ENCODE measurements at regions not wholly inside any gene's neighbourhood (a gene's known extent, or its start where the extent isn't known, plus 50 kb on each side); places are given as distances from the start of the nearest gene placed in this dataset.

GRCh38 chr7:41612798-41613197 lies 90.1 kb downstream of the INHBA start:
- Histone ChIP-seq H3K27me3 (no peaks in the 10 kb centered on the region), H3K9me3 (no peaks in the 10 kb centered on the region), H3K36me3 (no peaks in the 10 kb centered on the region), H3K27ac (no peak overlapping the region), H3K4me3 (no peak overlapping the region), H3K4me1 (ENCODE audit: insufficient read depth) (no peaks in the 10 kb centered on the region)
- TF ChIP-seq EP300 (IDR thresholded peaks at IDR 0.05) (no peak), CTCF (IDR thresholded peaks at IDR 0.05) (no peak), POLR2A (IDR thresholded peaks at IDR 0.05) (no peak)
- no peak for DNase-seq
- intact Hi-C loops (cut with DNase I): no loop called here
- 92 to 94% (median 93%) methylated on average over 2 of the region's 2 CpGs for WGBS, 3 donors

- 87 to 93% (median 90%) methylated on average over 4 of the region's 4 CpGs for WGBS, 3 donors
- H3K4me3 ChIP-seq: no peak overlapping the region
- DNase-seq: no peak
- no peaks in the 10 kb centered on the region for H3K36me3 ChIP-seq
- H3K4me1 ChIP-seq (ENCODE audit: insufficient read depth): no peaks in the 10 kb centered on the region
- H3K9me3 ChIP-seq: no peaks in the 10 kb centered on the region
- H3K27ac ChIP-seq: no peak overlapping the region
- H3K27me3 ChIP-seq: no peaks in the 10 kb centered on the region
- intact Hi-C loops (cut with DNase I): no loop called here
- TF ChIP-seq EP300 (IDR thresholded peaks at IDR 0.05) (no peak), POLR2A (IDR thresholded peaks at IDR 0.05) (no peak), CTCF (IDR thresholded peaks at IDR 0.05) (no peak)
These were observed 90.5 kb downstream of the INHBA start for GRCh38 chr7:41612386-41612785.

- H3K9me3 ChIP-seq: no peaks in the 10 kb centered on the region
- no peak for DNase-seq
- intact Hi-C loops (cut with DNase I): no loop called here
- H3K4me3 ChIP-seq: no peak overlapping the region
- H3K36me3 ChIP-seq: no peaks in the 10 kb centered on the region
- H3K4me1 ChIP-seq (ENCODE audit: insufficient read depth): no peaks in the 10 kb centered on the region
- H3K27ac ChIP-seq: no peak overlapping the region
- 55 to 78% (median 64%) methylated on average over 2 of the region's 2 CpGs for WGBS, 3 donors
- H3K27me3 ChIP-seq: no peaks in the 10 kb centered on the region
- no peak for TF ChIP-seq POLR2A (IDR thresholded peaks at IDR 0.05)
- TF ChIP-seq EP300 (IDR thresholded peaks at IDR 0.05): no peak
- TF ChIP-seq CTCF (IDR thresholded peaks at IDR 0.05): no peak
These were observed 94.4 kb downstream of the INHBA start for GRCh38 chr7:41608447-41608846.

- Histone ChIP-seq H3K4me3 (no peak overlapping the region), H3K36me3 (no peaks in the 10 kb centered on the region), H3K27me3 (no peaks in the 10 kb centered on the region), H3K9me3 (no peaks in the 10 kb centered on the region), H3K4me1 (ENCODE audit: insufficient read depth) (no peaks in the 10 kb centered on the region), H3K27ac (no peak overlapping the region)
- WGBS, 3 donors: 85 to 97% (median 94%) methylated on average over 1 of the region's 1 CpG
- intact Hi-C loops (cut with DNase I): no loop called here
- TF ChIP-seq POLR2A (IDR thresholded peaks at IDR 0.05): no peak
- TF ChIP-seq EP300 (IDR thresholded peaks at IDR 0.05): no peak
- no peak for TF ChIP-seq CTCF (IDR thresholded peaks at IDR 0.05)
- DNase-seq: no peak
These were observed 98.9 kb downstream of the INHBA start for GRCh38 chr7:41603985-41604384.

GRCh38 chr7:41599760-41600159 lies 103.1 kb downstream of the INHBA start:
- H3K4me3 ChIP-seq: no peak overlapping the region
- peaks cover 0 to 2% of the 10 kb centered on the region in 2 donors for H3K9me3 ChIP-seq
- no peaks in the 10 kb centered on the region for H3K36me3 ChIP-seq
- WGBS, 3 donors: 67 to 70% (median 68%) methylated on average over 4 of the region's 4 CpGs
- no peak overlapping the region for H3K27ac ChIP-seq
- DNase-seq: no peak
- no peaks in the 10 kb centered on the region for H3K4me1 ChIP-seq (ENCODE audit: insufficient read depth)
- TF ChIP-seq POLR2A (IDR thresholded peaks at IDR 0.05): no peak
- no peak for TF ChIP-seq EP300 (IDR thresholded peaks at IDR 0.05)
- TF ChIP-seq CTCF (IDR thresholded peaks at IDR 0.05): no peak
- intact Hi-C loops (cut with DNase I): no loop called here
- no peaks in the 10 kb centered on the region for H3K27me3 ChIP-seq
